H1 (cell line): ENCODE measurements at regions not wholly inside any gene's neighbourhood (a gene's known extent, or its start where the extent isn't known, plus 50 kb on each side); places are given as distances from the start of the nearest gene placed in this dataset.

Experiments
- ATF2 ChIP-seq: IDR thresholded peaks from 2 replicates; pipeline ENCODE4 v1.6.1; 2012; ENCODE audit warnings: low read length, inconsistent platforms
- CHD2 ChIP-seq: IDR thresholded peaks from 2 replicates; pipeline ENCODE4 v1.6.1; 2012; ENCODE audit warnings: low read length, improper control_type of control experiment
- CTCF ChIP-seq, 3 experiments: IDR thresholded peaks; 1 replicate in 2 of 3; 2 replicates in 1 of 3; pipeline versions ENCODE4 v1.5.1 to v1.6.1; 2011; ENCODE audit warnings: low read length in 3 of 3, mild to moderate bottlenecking in 3 of 3, inconsistent platforms in 2 of 3, low read depth in 1 of 3, moderate library complexity in 1 of 3; ENCODE audit not compliant: insufficient read depth in 1 of 3; ENCODE audit errors: control extremely low read depth in 1 of 3
- HDAC6 ChIP-seq: IDR thresholded peaks from one replicate; pipeline ENCODE4 v1.7.1; 2012; ENCODE audit warnings: low read depth, mild to moderate bottlenecking, inconsistent platforms, low read length, moderate library complexity
- JUN ChIP-seq: IDR thresholded peaks from 2 replicates; pipeline ENCODE4 v1.6.1; 2011; ENCODE audit warnings: low read depth, mild to moderate bottlenecking, improper control_type of control experiment, low read length
- RXRA ChIP-seq: IDR thresholded peaks from 2 replicates; pipeline ENCODE4 v1.6.1; 2011; ENCODE audit warnings: low read depth, mild to moderate bottlenecking, low read length, moderate library complexity; ENCODE audit not compliant: insufficient read depth
- TAF1 ChIP-seq: IDR thresholded peaks from 2 replicates; pipeline ENCODE4 v1.6.1; 2011; ENCODE audit warnings: mild to moderate bottlenecking, low read depth, low read length

GRCh38 chr6:108752733-108753590 lies 95.3 kb upstream of the ARMC2 start:
- TF ChIP-seq JUN: no peak
- no peak for TF ChIP-seq CTCF (IDR thresholded peaks at IDR 0.05; ENCODE audit: control extremely low read depth in 1 of 3, insufficient read depth in 1 of 3, low read depth in 1 of 3, low read length in 3 of 3)
- no peak for TF ChIP-seq CHD2
- no peak for TF ChIP-seq RXRA
- TF ChIP-seq TAF1: no peak
- TF ChIP-seq ATF2: no peak
- no peak for TF ChIP-seq HDAC6
